Endothelial cell (in vitro differentiated cells): ENCODE measurements at regions not wholly inside any gene's neighbourhood (a gene's known extent, or its start where the extent isn't known, plus 50 kb on each side); places are given as distances from the start of the nearest gene placed in this dataset.

Experiments used
- DNase-seq: peaks from one replicate; pipeline ENCODE4 v3.0.0; 2021; ENCODE audit warnings: low spot score
- H3K27ac Mint-ChIP-seq: one replicate; pipeline ENCODE4 v1.8.0; 2021; ENCODE audit warnings: mixed read lengths, inconsistent platforms; ENCODE audit not compliant: unreplicated experiment
- H3K27me3 Mint-ChIP-seq: one replicate; pipeline ENCODE4 v1.8.0; 2021; ENCODE audit warnings: mild to moderate bottlenecking, moderate library complexity, mixed read lengths, inconsistent platforms; ENCODE audit not compliant: unreplicated experiment
- H3K36me3 Mint-ChIP-seq: one replicate; pipeline ENCODE4 v1.8.0; 2021; ENCODE audit warnings: mild to moderate bottlenecking, low read depth, mixed read lengths, inconsistent platforms; ENCODE audit not compliant: unreplicated experiment
- H3K4me1 Mint-ChIP-seq: one replicate; pipeline ENCODE4 v1.8.0; 2021; ENCODE audit warnings: mild to moderate bottlenecking, mixed read lengths, inconsistent platforms; ENCODE audit not compliant: unreplicated experiment
- H3K4me3 Mint-ChIP-seq: one replicate; pipeline ENCODE4 v1.8.0; 2021; ENCODE audit warnings: mild to moderate bottlenecking, mixed read lengths, inconsistent platforms; ENCODE audit not compliant: unreplicated experiment
- H3K9me3 Mint-ChIP-seq: one replicate; pipeline ENCODE4 v1.8.0; 2021; ENCODE audit warnings: mixed read lengths, inconsistent platforms; ENCODE audit not compliant: unreplicated experiment
- CTCF ChIP-seq: fragments of 200-600 bp; sonication (generic); IDR thresholded peaks from one replicate; pipeline ENCODE4 v1.5.0; 2021; ENCODE audit warnings: antibody characterized with exemption; ENCODE audit not compliant: unreplicated experiment

GRCh38 chr3:110389005-110389404 lies 682.6 kb upstream of the NECTIN3 start:
- Mint-ChIP-seq H3K9me3 (no peaks in the 10 kb centered on the region), H3K27me3 (no peaks in the 10 kb centered on the region), H3K4me3 (no peak overlapping the region), H3K36me3 (no peaks in the 10 kb centered on the region), H3K4me1 (no peaks in the 10 kb centered on the region), H3K27ac (no peak overlapping the region)
- no peak for DNase-seq
- no peak for TF ChIP-seq CTCF

GRCh38 chr3:110390372-110390771 lies 681.2 kb upstream of the NECTIN3 start:
- H3K36me3 Mint-ChIP-seq: no peaks in the 10 kb centered on the region
- TF ChIP-seq CTCF: no peak

GRCh38 chr3:110391042-110391441 lies 680.6 kb upstream of the NECTIN3 start:
- no peak overlapping the region for H3K27ac Mint-ChIP-seq
- H3K36me3 Mint-ChIP-seq: no peaks in the 10 kb centered on the region
- no peaks in the 10 kb centered on the region for H3K27me3 Mint-ChIP-seq
- no peak overlapping the region for H3K4me3 Mint-ChIP-seq
- no peaks in the 10 kb centered on the region for H3K9me3 Mint-ChIP-seq
- no peak for TF ChIP-seq CTCF
- DNase-seq: no peak
- no peaks in the 10 kb centered on the region for H3K4me1 Mint-ChIP-seq

More at GRCh38 chr3:110390372-110390771, 681.2 kb upstream of the NECTIN3 start:
- Mint-ChIP-seq H3K4me1 (no peaks in the 10 kb centered on the region), H3K27me3 (no peaks in the 10 kb centered on the region), H3K4me3 (no peak overlapping the region), H3K9me3 (no peaks in the 10 kb centered on the region), H3K27ac (no peak overlapping the region)
- DNase-seq: no peak

- Mint-ChIP-seq H3K9me3 (no peaks in the 10 kb centered on the region), H3K27me3 (no peaks in the 10 kb centered on the region), H3K36me3 (no peaks in the 10 kb centered on the region), H3K27ac (no peak overlapping the region), H3K4me1 (no peaks in the 10 kb centered on the region), H3K4me3 (no peak overlapping the region)
- TF ChIP-seq CTCF: no peak
- no peak for DNase-seq
Observed at GRCh38 chr3:110391640-110392395, 679.8 kb upstream of the NECTIN3 start.

- H3K4me3 Mint-ChIP-seq: no peak overlapping the region
- H3K27ac Mint-ChIP-seq: no peak overlapping the region
- no peaks in the 10 kb centered on the region for H3K9me3 Mint-ChIP-seq
- H3K36me3 Mint-ChIP-seq: no peaks in the 10 kb centered on the region
- H3K4me1 Mint-ChIP-seq: no peaks in the 10 kb centered on the region
- DNase-seq: no peak
- no peaks in the 10 kb centered on the region for H3K27me3 Mint-ChIP-seq
- TF ChIP-seq CTCF: no peak
Observed at GRCh38 chr3:110393941-110394340, 677.7 kb upstream of the NECTIN3 start.
